Stimulated activated CD4-positive, alpha-beta T cell treated with anti-CD3 and anti-CD28 coated beads, Interleukin-4, amount 100 ng/mL, for 24 hours (primary cell): ENCODE measurements at regions not wholly inside any gene's neighbourhood (a gene's known extent, or its start where the extent isn't known, plus 50 kb on each side); places are given as distances from the start of the nearest gene placed in this dataset.
"Not testable (repeated sequence)": the region's sequence is repeated elsewhere in the genome, so short reads cannot be mapped to it uniquely, and the experiment has no call there.

Experiments used
- DNase-seq: peaks from one replicate; pipeline ENCODE4 v3.0.0-alpha.2; 2020

DNA sequence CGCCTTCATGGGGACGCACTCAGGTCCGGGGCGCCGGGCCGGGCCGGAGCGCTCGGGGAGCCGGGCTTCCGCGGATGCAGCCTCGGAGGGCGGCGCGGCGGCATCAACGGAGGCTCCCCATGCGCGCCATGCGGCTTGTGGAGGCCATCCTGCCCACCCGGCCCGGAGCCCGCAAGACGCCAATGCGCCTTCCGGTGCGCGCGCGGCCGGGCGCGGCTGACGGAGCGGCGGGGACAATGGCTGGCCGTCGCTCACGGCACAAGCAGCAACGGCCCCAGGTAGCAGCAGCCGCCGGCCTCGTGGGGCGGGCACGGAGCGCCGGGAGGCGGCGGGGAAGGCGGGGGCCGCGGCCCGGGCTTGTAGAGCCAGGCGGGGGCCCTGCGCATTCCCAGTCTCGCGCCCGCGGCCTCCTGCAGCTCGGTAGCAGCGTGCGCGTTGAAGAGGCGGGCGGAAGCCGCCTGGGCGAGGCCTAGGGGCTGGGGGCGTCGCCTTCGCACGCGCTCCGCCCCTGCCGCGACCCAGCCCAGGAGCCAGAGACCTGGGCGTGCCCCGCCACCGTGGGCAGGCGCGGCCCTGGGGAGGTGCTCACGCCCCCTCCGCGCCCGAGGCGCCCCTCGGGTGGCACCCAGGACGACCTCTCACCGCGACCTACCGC is 168.6 kb upstream of the PRKX start:
- DNase-seq = not testable (repeated sequence)

GRCh38 chrX:3881255-3881895 is 167.9 kb upstream of the PRKX start:
- DNase-seq = not testable (repeated sequence)

GRCh38 chrX:3876393-3876792 is 162.9 kb upstream of the PRKX start:
- not testable (repeated sequence) for DNase-seq

DNA sequence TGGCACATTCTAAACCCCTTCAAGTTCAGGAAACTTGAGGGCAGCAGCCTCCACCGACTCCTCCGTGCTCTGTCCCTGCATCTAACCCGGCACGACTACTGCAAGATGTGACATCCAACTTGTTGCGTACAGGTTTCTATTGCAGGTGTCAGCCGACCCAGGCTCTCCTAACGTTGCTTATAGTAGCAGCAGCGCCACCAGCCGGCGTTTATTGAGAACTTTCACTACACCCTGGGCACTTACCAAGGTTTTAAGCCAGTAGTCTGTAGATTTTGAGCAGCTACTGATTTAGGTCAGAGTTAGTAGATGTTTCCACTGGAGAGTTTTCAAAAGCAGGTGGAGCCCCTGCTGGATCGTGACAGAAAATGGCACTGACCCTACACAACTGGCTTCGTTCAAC is 162.2 kb upstream of the PRKX start:
- not testable (repeated sequence) for DNase-seq

- DNase-seq = not testable (repeated sequence)
Measured at GRCh38 chrX:3872226-3872879, 158.9 kb upstream of the PRKX start.

DNA sequence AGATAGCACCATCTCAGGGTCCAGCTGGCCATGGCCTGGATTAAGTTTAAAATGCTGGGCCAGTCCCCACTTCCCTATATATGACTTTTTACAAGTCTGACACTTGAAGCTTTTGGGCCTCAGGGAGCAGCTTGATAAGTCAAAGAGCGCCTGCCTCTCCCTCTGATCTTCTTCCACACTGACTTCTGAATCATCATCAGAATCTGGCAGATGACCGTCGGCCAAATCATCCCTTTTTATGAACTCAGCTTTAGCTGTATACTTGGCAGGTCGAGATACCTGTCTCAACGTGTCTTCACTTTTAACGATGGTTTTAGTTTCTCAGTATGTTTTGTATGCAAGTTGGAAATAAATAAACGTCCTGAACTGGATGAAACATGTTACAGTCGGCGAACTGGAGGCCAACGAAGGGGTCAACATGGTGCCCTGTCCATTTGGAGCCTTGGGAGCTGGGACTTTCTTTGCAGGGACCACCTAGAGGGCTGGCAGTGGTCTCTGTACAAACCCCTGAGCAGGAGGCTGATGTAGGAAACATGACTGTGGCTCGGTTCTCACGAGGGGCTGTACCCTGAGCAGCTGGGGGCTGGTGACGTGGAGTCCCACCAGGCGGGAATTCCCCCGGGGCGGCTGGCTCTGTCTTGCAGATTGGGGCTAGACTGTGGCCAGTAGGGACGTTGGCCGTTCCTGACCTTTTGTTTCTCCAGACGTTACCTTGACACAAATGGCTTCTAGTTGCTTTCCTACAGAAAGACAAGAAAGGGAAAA is 153.8 kb upstream of the PRKX start:
- not testable (repeated sequence) for DNase-seq

- DNase-seq = not testable (repeated sequence)
Measured at GRCh38 chrX:3858332-3858731, 144.9 kb upstream of the PRKX start.

DNA sequence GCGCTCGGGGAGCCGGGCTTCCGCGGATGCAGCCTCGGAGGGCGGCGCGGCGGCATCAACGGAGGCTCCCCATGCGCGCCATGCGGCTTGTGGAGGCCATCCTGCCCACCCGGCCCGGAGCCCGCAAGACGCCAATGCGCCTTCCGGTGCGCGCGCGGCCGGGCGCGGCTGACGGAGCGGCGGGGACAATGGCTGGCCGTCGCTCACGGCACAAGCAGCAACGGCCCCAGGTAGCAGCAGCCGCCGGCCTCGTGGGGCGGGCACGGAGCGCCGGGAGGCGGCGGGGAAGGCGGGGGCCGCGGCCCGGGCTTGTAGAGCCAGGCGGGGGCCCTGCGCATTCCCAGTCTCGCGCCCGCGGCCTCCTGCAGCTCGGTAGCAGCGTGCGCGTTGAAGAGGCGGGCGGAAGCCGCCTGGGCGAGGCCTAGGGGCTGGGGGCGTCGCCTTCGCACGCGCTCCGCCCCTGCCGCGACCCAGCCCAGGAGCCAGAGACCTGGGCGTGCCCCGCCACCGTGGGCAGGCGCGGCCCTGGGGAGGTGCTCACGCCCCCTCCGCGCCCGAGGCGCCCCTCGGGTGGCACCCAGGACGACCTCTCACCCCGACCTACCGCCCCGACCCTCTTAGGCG is 130.2 kb upstream of the PRKX start:
- DNase-seq = not testable (repeated sequence)

DNA sequence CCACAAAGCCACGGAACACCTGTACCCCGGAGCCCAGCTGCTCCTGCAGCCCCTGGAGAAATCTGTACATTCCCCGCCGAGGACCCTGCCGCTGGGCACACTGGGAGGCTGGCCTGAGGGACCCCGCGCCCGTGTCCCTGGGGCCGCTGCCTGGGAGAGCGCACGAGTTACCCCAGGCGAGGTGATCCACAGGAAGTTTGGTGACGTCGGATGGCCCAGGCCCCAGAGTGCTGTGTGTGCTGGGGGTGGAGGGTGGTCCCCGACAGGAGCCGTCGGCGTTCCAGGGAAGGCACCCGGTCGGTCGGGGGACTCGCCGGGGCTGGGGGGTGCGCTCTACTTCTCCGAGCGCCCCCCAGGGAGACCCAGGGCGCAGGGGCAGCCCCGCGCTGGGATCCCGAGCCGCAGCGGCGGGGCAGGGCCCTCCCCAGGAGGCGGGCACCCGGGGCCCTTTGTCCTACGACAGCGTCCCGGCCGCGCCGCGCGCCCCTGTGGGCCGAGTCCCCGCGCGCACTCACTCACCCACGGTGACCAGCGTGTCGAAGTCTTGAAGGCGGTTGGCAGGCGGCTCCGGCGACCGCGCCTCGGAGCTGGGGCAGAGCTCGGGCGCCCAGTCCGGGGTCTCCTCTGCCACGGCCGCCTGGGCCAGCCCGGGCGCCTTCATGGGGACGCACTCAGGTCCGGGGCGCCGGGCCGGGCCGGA is 129.5 kb upstream of the PRKX start:
- DNase-seq = peak; percentile 17

DNA sequence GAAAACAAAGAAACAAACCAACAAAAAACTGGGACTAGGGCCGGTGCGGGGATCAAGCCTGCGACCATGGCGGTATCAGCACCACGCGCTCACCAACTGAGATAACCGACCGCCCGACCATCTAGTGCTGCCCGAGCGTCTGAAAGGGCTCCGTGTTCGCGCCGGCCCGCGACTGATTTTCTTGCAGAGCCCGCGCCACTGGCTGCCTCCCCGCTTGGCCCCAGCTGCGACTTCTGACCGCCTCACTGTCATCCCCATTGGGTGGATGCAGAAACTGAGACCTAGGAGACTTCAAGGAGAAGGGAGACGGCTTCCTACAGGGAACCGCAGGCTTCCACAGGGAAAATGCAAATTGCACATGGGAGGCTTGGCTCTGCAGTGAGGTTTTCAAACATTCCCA is 125.3 kb upstream of the PRKX start:
- not testable (repeated sequence) for DNase-seq

GRCh38 chrX:3837958-3838643 is 124.7 kb upstream of the PRKX start:
- not testable (repeated sequence) for DNase-seq

DNA sequence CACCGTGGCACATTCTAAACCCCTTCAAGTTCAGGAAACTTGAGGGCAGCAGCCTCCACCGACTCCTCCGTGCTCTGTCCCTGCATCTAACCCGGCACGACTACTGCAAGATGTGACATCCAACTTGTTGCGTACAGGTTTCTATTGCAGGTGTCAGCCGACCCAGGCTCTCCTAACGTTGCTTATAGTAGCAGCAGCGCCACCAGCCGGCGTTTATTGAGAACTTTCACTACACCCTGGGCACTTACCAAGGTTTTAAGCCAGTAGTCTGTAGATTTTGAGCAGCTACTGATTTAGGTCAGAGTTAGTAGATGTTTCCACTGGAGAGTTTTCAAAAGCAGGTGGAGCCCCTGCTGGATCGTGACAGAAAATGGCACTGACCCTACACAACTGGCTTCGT is 123.8 kb upstream of the PRKX start:
- not testable (repeated sequence) for DNase-seq

- not testable (repeated sequence) for DNase-seq
Measured at GRCh38 chrX:3833761-3834542, 120.5 kb upstream of the PRKX start.

GRCh38 chrX:3830020-3830419 is 116.6 kb upstream of the PRKX start:
- DNase-seq = not testable (repeated sequence)

DNA sequence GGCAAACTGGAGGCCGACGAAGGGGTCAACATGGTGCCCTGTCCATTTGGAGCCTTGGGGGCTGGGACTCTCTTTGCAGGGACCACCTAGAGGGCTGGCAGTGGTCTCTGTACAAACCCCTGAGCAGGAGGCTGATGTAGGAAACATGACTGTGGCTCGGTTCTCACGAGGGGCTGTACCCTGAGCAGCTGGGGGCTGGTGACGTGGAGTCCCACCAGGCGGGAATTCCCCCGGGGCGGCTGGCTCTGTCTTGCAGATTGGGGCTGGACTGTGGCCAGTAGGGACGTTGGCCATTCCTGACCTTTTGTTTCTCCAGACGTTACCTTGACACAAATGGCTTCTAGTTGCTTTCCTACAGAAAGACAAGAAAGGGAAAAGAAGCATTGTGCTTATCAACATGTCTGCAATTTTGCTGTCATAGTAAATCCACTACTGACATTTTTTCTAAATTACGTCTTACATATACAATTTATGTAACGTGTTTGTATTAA is 115.6 kb upstream of the PRKX start:
- not testable (repeated sequence) for DNase-seq

GRCh38 chrX:3828378-3829040 is 115.1 kb upstream of the PRKX start:
- DNase-seq = not testable (repeated sequence)

DNA sequence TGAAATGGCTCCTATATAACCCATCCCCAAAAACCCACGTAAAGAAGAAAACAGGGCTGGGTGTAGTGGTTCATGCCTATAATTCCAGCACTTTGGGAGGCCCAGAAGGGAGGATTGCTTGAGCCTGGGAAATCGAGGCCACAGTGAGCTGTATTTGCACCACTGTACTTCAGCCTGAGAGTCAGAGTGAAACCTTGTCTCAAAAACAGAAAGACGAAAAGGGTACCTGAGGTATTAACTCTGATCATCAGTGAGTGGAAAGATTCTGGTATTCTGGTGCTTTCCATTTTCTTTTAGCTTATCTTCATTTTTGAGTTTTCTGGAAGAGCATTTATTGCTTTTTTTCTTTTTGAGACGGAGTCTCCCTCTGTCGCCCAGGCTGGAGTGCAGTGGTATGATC is 110.6 kb upstream of the PRKX start:
- not testable (repeated sequence) for DNase-seq

DNA sequence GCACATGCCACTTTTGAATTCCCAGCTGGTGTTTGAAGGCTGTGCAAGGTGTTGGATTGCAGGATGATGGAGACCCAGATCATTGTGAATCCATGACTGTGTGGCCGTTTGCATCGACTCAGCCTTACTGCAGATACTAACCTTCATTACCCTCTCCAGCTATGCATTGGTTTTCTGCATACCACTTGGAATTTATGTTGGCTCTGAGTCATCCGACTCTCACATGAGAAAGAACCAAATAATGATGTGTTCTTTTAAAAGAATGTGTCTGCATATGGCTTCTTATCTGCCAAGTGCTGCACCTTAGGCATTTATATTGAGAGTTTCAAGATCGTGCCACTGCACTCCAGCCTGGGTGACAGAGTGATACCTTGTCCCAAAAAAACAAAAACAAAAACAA is 106.7 kb upstream of the PRKX start:
- no peak for DNase-seq

DNA sequence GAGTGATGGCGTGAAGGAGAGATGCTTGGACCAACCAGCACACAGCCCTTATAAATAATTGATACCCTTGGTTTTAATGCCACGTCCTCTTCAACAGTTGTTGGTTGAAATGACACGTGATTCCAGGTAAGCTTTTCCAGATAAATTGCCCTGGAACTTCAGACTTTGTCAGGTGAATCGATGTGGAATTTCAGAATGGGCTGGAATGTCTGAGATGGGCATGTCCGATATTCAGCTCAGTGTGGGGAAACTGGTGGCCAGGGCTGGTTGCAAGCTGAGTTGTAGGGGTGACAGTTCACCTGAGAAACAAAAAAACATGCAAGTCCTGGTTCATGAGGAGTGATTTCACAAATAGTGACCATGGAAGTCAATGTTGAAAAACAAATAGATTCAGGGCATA is 104.0 kb upstream of the PRKX start:
- DNase-seq = not testable (repeated sequence)
